ENCODE measurements at regions not wholly inside any gene's neighbourhood (a gene's known extent, or its start where the extent isn't known, plus 50 kb on each side); places are given as distances from the start of the nearest gene placed in this dataset.

GRCh38 chr4:20376070-20376469 lies 124.4 kb downstream of the SLIT2 start:
- Histone ChIP-seq H3K27ac (ENCODE audit: low read depth) (no peak overlapping the region), H3K4me2 (no peak overlapping the region), H3K36me3 (ENCODE audit: insufficient read depth) (no peaks in the 10 kb centered on the region), H3K4me3 (no peak overlapping the region), H3K4me1 (ENCODE audit: insufficient read depth) (peaks cover 5% of the 10 kb centered on the region), H3K79me2 (replicated peaks; ENCODE audit: insufficient read depth) (no peaks in the 10 kb centered on the region), H3K9me2 (ENCODE audit: insufficient read depth) (no peaks in the 10 kb centered on the region), H4K20me1 (replicated peaks; ENCODE audit: insufficient read depth) (no peaks in the 10 kb centered on the region), H3F3A (replicated peaks; ENCODE audit: low read depth) (no peaks in the 10 kb centered on the region), H3K27me3 (ENCODE audit: insufficient read depth) (no peaks in the 10 kb centered on the region), H2AFZ (no peak overlapping the region)
- ATAC-seq (no peak), DNase-seq (ENCODE audit: low spot score) (no peak)
- TF ChIP-seq EZH2phosphoT487 (IDR thresholded peaks at IDR 0.05; ENCODE audit: unreplicated experiment): no peak
- TF ChIP-seq CTCF (conservative IDR thresholded peaks at IDR 0.05; ENCODE audit: low read depth in 2 of 2): no peak
- no peak for TF ChIP-seq ETS1 (IDR thresholded peaks at IDR 0.05)
- TF ChIP-seq ZNF331 (CRISPR knock-in tag; IDR thresholded peaks at IDR 0.05; ENCODE audit: low read depth): no peak
- no peak for TF ChIP-seq ZNF114 (CRISPR knock-in tag; IDR thresholded peaks at IDR 0.05)
- no peak for TF ChIP-seq POLR2AphosphoS5 (IDR thresholded peaks at IDR 0.05; ENCODE audit: low read depth)
- no peak for TF ChIP-seq JUNB (IDR thresholded peaks at IDR 0.05; ENCODE audit: unreplicated experiment)
- TF ChIP-seq STAT1 (IDR thresholded peaks at IDR 0.05; ENCODE audit: unreplicated experiment): no peak
- no peak for TF ChIP-seq EZH2 (IDR thresholded peaks at IDR 0.05; ENCODE audit: low read depth, unreplicated experiment)
- H3K27ac Mint-ChIP-seq: no peak overlapping the region
- H3K27me3 Mint-ChIP-seq (ENCODE audit: insufficient read depth, low read depth, poor library complexity): no peaks in the 10 kb centered on the region
- H3K9me3 Mint-ChIP-seq: no peaks in the 10 kb centered on the region
- no peak overlapping the region for H3K4me3 Mint-ChIP-seq
- H3K4me1 Mint-ChIP-seq: peaks cover 17% of the 10 kb centered on the region
- no peaks in the 10 kb centered on the region for H3K36me3 Mint-ChIP-seq (ENCODE audit: low read depth)

- Mint-ChIP-seq H3K4me3 (no peak overlapping the region), H3K27ac (no peak overlapping the region), H3K27me3 (ENCODE audit: insufficient read depth, low read depth, poor library complexity) (no peaks in the 10 kb centered on the region), H3K36me3 (ENCODE audit: low read depth) (no peaks in the 10 kb centered on the region), H3K9me3 (no peaks in the 10 kb centered on the region), H3K4me1 (peaks cover 12% of the 10 kb centered on the region)
- Histone ChIP-seq H3K4me1 (ENCODE audit: insufficient read depth) (peaks cover 5% of the 10 kb centered on the region), H3K4me2 (no peak overlapping the region), H3K27me3 (ENCODE audit: insufficient read depth) (no peaks in the 10 kb centered on the region), H3K4me3 (no peak overlapping the region), H3K79me2 (replicated peaks; ENCODE audit: insufficient read depth) (no peaks in the 10 kb centered on the region), H4K20me1 (replicated peaks; ENCODE audit: insufficient read depth) (no peaks in the 10 kb centered on the region), H3F3A (replicated peaks; ENCODE audit: low read depth) (no peaks in the 10 kb centered on the region), H3K9me2 (ENCODE audit: insufficient read depth) (no peaks in the 10 kb centered on the region), H3K36me3 (ENCODE audit: insufficient read depth) (no peaks in the 10 kb centered on the region), H2AFZ (no peak overlapping the region), H3K27ac (ENCODE audit: low read depth) (no peak overlapping the region)
- DNase-seq (ENCODE audit: low spot score) (no peak), ATAC-seq (no peak)
- no peak for TF ChIP-seq ZNF331 (CRISPR knock-in tag; IDR thresholded peaks at IDR 0.05; ENCODE audit: low read depth)
- no peak for TF ChIP-seq STAT1 (IDR thresholded peaks at IDR 0.05; ENCODE audit: unreplicated experiment)
- no peak for TF ChIP-seq NANOG (IDR thresholded peaks at IDR 0.05; ENCODE audit: borderline replicate concordance)
- no peak for TF ChIP-seq ZNF462 (CRISPR knock-in tag; IDR thresholded peaks at IDR 0.05)
- no peak for TF ChIP-seq CTCF (conservative IDR thresholded peaks at IDR 0.05; ENCODE audit: low read depth in 2 of 2)
- TF ChIP-seq EZH2 (IDR thresholded peaks at IDR 0.05; ENCODE audit: low read depth, unreplicated experiment): no peak
- TF ChIP-seq POLR2AphosphoS5 (IDR thresholded peaks at IDR 0.05; ENCODE audit: low read depth): no peak
Measured at GRCh38 chr4:20378181-20378580, 126.5 kb downstream of the SLIT2 start.

Measured in GM23338 (cell line).